Gastroesophageal sphincter (tissue), 4 donors: ENCODE measurements at regions not wholly inside any gene's neighbourhood (a gene's known extent, or its start where the extent isn't known, plus 50 kb on each side); places are given as distances from the start of the nearest gene placed in this dataset.

Experiments used
- ATAC-seq: fragments of 150-250 bp; one replicate; pipeline ENCODE4 v1.9.1; 2016; ENCODE audit warnings: mild to moderate bottlenecking, moderate library complexity
- H3K27ac ChIP-seq, 4 donors: fragments of 200-600 bp; sonication (generic) in 3 of 4; 1 replicate in 3 of 4; 2 replicates in 1 of 4; pipeline ENCODE4 v1.5.1; 2016 to 2019
- H3K27me3 ChIP-seq: fragments of 200-600 bp; sonication (generic); one replicate; pipeline ENCODE4 v1.5.1; 2019
- H3K36me3 ChIP-seq, 2 donors: fragments of 200-600 bp; sonication (generic); one replicate each; pipeline ENCODE4 v1.5.1; 2019; ENCODE audit warnings: control low read depth in 1 of 2
- H3K4me1 ChIP-seq, 3 donors: fragments of 200-600 bp; sonication (generic); 1 replicate in 2 of 3; 2 replicates in 1 of 3; pipeline ENCODE4 v1.5.1; 2016 to 2019; ENCODE audit warnings: control low read depth in 2 of 3
- H3K4me3 ChIP-seq, 2 donors: fragments of 200-600 bp; sonication (generic); one replicate each; pipeline ENCODE4 v1.5.1; 2019; ENCODE audit warnings: mild to moderate bottlenecking in 1 of 2, moderate library complexity in 1 of 2
- H3K9me3 ChIP-seq, 3 donors: fragments of 200-600 bp; sonication (generic); one replicate each; pipeline ENCODE4 v1.5.1; 2017 to 2019; ENCODE audit warnings: control low read depth in 2 of 3
- EP300 ChIP-seq: sonication (generic); formaldehyde crosslinking; IDR thresholded peaks from one replicate; pipeline ENCODE4 v1.6.1; 2017; ENCODE audit warnings: antibody characterized with exemption, mild to moderate bottlenecking
- POLR2A ChIP-seq, 2 donors: fragments of 450-650 bp; IDR thresholded peaks; one replicate each; pipeline ENCODE4 v1.6.1; 2017; ENCODE audit warnings: antibody characterized with exemption in 2 of 2, mild to moderate bottlenecking in 2 of 2, moderate library complexity in 1 of 2
- POLR2AphosphoS5 ChIP-seq: sonication (generic); formaldehyde crosslinking; IDR thresholded peaks from one replicate; pipeline ENCODE4 v1.6.1; 2017; ENCODE audit warnings: antibody characterized with exemption
- WGBS, 2 donors: methylation state at CpG; one replicate each; pipeline ENCODE4 v1.1.5; 2018; ENCODE audit warnings: low coverage in 1 of 2; 5-methylcytosine and 5-hydroxymethylcytosine counted together
- TF ChIP-seq, protein P1 (sequence below), 4 experiments: fragments of 200-600 bp in 2 of 4; fragments of 450-650 bp in 2 of 4; sonication (generic) in 1 of 4; IDR thresholded peaks; one replicate each; pipeline ENCODE4 v1.5.1; 2017 to 2019; ENCODE audit warnings: antibody characterized with exemption in 4 of 4, mild to moderate bottlenecking in 2 of 4, moderate library complexity in 2 of 4

DNA sequence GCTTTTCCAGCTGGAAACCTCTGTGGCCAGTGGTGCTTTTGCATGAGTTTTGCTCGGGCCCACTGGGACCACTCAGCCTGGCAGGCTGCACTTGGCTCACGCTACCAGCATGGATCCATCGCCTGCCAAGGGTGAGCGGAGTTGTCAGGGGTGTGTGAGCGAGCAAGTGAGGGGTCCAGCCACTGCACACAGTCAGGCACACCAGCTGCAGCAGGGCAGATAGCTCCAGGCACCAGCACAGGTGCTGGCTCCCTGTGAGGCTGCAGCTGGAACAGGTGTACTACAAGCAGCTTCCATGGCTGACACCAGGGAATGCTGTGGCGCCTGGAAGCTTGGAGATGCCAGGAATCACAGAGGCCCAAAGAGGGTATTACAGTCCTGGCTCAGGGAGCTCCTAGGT lies 391.2 kb upstream of the SGCD start:
- ATAC-seq = no peak
- Histone ChIP-seq H3K27ac (no peak overlapping the region), H3K4me1 (no peaks in the 10 kb centered on the region), H3K36me3 (no peaks in the 10 kb centered on the region), H3K27me3 (no peaks in the 10 kb centered on the region), H3K9me3 (no peaks in the 10 kb centered on the region), H3K4me3 (no peak overlapping the region)
- TF ChIP-seq EP300 (no peak), POLR2A (IDR thresholded peaks at IDR 0.05) (no peak), POLR2AphosphoS5 (no peak)
- TF ChIP-seq, protein P1, sequence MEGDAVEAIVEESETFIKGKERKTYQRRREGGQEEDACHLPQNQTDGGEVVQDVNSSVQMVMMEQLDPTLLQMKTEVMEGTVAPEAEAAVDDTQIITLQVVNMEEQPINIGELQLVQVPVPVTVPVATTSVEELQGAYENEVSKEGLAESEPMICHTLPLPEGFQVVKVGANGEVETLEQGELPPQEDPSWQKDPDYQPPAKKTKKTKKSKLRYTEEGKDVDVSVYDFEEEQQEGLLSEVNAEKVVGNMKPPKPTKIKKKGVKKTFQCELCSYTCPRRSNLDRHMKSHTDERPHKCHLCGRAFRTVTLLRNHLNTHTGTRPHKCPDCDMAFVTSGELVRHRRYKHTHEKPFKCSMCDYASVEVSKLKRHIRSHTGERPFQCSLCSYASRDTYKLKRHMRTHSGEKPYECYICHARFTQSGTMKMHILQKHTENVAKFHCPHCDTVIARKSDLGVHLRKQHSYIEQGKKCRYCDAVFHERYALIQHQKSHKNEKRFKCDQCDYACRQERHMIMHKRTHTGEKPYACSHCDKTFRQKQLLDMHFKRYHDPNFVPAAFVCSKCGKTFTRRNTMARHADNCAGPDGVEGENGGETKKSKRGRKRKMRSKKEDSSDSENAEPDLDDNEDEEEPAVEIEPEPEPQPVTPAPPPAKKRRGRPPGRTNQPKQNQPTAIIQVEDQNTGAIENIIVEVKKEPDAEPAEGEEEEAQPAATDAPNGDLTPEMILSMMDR (IDR thresholded peaks at IDR 0.05) = no peak
- 60 to 100% methylated on average over 1 of the region's 6 CpGs for WGBS, 2 donors

DNA sequence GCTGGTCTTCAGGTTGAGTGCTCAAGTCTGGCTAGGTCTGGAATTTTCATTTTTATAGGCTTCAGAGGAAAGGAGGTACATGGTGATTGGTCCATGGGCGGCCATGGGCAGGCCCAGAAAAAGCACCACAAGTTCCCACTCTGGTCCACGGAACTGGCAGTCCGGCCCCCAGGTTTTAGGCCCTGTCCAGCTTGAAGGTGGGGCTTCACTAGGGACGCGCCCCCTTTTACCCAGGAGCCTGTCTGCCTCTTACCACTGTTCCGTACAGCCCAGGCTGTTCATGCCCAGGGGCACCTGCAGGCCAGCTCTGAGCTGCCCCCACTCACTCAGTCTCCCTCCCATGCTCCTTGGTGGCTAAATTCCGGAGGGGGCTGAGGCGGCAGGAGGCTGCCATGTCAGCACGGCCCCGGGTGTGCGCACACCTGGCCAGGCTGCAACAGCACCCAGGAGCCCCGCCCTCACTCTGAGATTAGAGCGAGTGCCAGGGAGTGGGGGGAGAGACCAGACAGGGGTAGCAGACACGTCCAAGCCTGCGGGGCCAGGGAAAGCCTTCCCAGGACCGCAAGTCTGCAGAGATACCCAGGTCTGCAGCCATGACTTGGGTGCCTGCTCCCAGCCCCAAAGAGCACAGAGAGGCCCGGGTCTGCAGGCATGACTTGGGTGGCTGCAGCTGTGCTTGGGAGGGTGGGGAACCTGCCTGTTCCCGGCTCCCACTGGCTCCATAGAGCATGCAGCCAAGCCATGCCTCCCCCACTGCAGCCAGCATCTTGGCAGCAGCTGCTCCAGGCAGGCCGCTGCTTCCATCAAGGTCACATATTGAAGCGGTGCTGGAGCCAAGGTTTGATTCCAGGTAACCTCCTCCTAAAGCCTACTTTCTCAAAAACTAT lies 390.2 kb upstream of the SGCD start:
- H3K36me3 ChIP-seq = no peaks in the 10 kb centered on the region
- H3K4me3 ChIP-seq = no peak overlapping the region
- no peaks in the 10 kb centered on the region for H3K4me1 ChIP-seq
- no peaks in the 10 kb centered on the region for H3K27me3 ChIP-seq
- H3K27ac ChIP-seq = no peak overlapping the region
- no peak for TF ChIP-seq POLR2A (IDR thresholded peaks at IDR 0.05)
- TF ChIP-seq, protein P1 (IDR thresholded peaks at IDR 0.05) = no peak
- no peak for TF ChIP-seq EP300
- no peak for TF ChIP-seq POLR2AphosphoS5
- ATAC-seq = no peak
- WGBS, 2 donors = 47% methylated on average over 3 of the region's 20 CpGs; no CpG with 5 or more reads in 1 of the 2 donors
- H3K9me3 ChIP-seq = no peaks in the 10 kb centered on the region

DNA sequence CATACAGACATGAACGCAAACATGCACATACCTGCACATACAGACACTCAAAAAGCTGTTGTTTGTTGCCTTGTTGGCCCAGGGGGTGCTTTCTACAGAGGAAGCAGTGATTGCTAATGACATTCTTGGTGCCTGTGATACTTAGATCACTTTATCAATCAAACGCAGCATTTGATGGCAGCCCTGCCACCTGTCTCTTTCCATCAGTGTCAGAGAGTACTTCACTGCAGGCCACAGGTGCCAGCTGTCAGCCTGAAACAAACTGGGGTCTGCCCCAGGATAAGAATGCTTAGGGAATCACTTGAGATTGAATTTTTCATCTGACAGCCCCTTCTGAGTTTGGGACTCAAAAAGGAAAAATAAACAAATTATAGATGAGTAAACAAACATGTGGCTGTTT lies 388.9 kb upstream of the SGCD start:
- Histone ChIP-seq H3K36me3 (no peaks in the 10 kb centered on the region), H3K27me3 (no peaks in the 10 kb centered on the region), H3K4me1 (no peaks in the 10 kb centered on the region), H3K27ac (no peak overlapping the region), H3K4me3 (no peak overlapping the region), H3K9me3 (no peaks in the 10 kb centered on the region)
- TF ChIP-seq POLR2AphosphoS5 = no peak
- TF ChIP-seq POLR2A (IDR thresholded peaks at IDR 0.05) = no peak
- TF ChIP-seq EP300 = no peak
- TF ChIP-seq, protein P1 (IDR thresholded peaks at IDR 0.05) = no peak
- no peak for ATAC-seq
- WGBS, 2 donors = 40 to 67% methylated on average over 1 of the region's 2 CpGs

GRCh38 chr5:155941340-155941739 lies 385.6 kb upstream of the SGCD start:
- Histone ChIP-seq H3K4me3 (no peak overlapping the region), H3K27ac (no peak overlapping the region), H3K4me1 (no peaks in the 10 kb centered on the region), H3K9me3 (no peaks in the 10 kb centered on the region), H3K27me3 (no peaks in the 10 kb centered on the region), H3K36me3 (no peaks in the 10 kb centered on the region)
- no peak for ATAC-seq
- TF ChIP-seq EP300 (no peak), POLR2AphosphoS5 (no peak), POLR2A (IDR thresholded peaks at IDR 0.05) (no peak)
- TF ChIP-seq, protein P1 (IDR thresholded peaks at IDR 0.05) = no peak
